ENCODE measurements at regions not wholly inside any gene's neighbourhood (a gene's known extent, or its start where the extent isn't known, plus 50 kb on each side); places are given as distances from the start of the nearest gene placed in this dataset.

DNA sequence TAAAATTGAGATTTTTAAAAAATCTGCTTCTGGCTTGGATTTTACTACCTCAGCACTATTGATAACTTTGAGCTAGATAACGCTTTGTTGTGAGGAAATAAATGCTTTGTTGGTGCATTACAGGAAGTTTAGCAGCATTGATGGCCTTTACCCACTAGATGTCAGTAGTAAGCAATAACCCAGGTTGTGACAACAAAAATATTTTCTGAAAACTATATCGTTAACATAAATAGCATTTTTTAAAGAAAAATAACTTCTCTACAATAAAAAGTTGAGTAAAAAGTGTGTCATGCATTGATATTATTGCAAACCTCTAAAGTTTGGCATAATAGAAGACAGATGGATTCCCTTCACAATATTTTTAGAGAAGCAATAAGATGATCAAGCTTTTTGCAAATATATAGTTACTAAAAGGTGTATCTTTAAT, 1246.5 kb downstream of the UQCRFS1 start:
- TF ChIP-seq TARDBP (IDR thresholded peaks at IDR 0.05) (no peak), ZNF384 (IDR thresholded peaks at IDR 0.05) (no peak), ARNT (IDR thresholded peaks at IDR 0.05) (no peak), HDGF (IDR thresholded peaks at IDR 0.05; ENCODE audit: borderline replicate concordance) (no peak), CTBP1 (IDR thresholded peaks at IDR 0.05; ENCODE audit: borderline replicate concordance) (no peak), LEF1 (IDR thresholded peaks at IDR 0.05; ENCODE audit: borderline replicate concordance) (no peak), PKNOX1 (IDR thresholded peaks at IDR 0.05) (no peak), BHLHE40 (IDR thresholded peaks at IDR 0.05; ENCODE audit: borderline replicate concordance) (no peak), FOXA1 (IDR thresholded peaks at IDR 0.05) (no peak)
